Mesendoderm (in vitro differentiated cells): ENCODE measurements at regions not wholly inside any gene's neighbourhood (a gene's known extent, or its start where the extent isn't known, plus 50 kb on each side); places are given as distances from the start of the nearest gene placed in this dataset.
A peak's percentile ranks its signal among the peaks of the same experiment; 100 is the strongest.

ENCODE experiments used
- DNase-seq: peaks from one replicate; pipeline ENCODE4 v3.0.0; 2013
- H2AK5ac ChIP-seq: 2 replicates; pipeline ENCODE4 v1.6.1; 2013; ENCODE audit warnings: low read length, inconsistent platforms
- H2BK120ac ChIP-seq: 2 replicates; pipeline ENCODE4 v1.6.1; 2013; ENCODE audit warnings: low read depth, mild to moderate bottlenecking, low read length, moderate library complexity, mixed read lengths
- H2BK15ac ChIP-seq: replicated peaks from 2 replicates; pipeline ENCODE4 v1.6.1; 2013; ENCODE audit warnings: low read depth, mild to moderate bottlenecking, moderate library complexity
- H2BK5ac ChIP-seq: 2 replicates; pipeline ENCODE4 v1.6.1; 2013; ENCODE audit warnings: low read length, inconsistent platforms
- H3K18ac ChIP-seq: 2 replicates; pipeline ENCODE4 v1.6.1; 2013; ENCODE audit warnings: mild to moderate bottlenecking, low read length, mixed read lengths
- H3K23ac ChIP-seq: one replicate; pipeline ENCODE4 v1.6.1; 2013; ENCODE audit warnings: low read length
- H3K27ac ChIP-seq: 2 replicates; pipeline ENCODE4 v1.5.1; 2013; ENCODE audit warnings: low read depth, mild to moderate bottlenecking, inconsistent platforms, low read length, moderate library complexity
- H3K27me3 ChIP-seq: 2 replicates; pipeline ENCODE4 v1.6.1; 2013; ENCODE audit warnings: low read length, control low read depth, mild to moderate bottlenecking, inconsistent platforms; ENCODE audit not compliant: insufficient read depth, poor library complexity
- H3K36me3 ChIP-seq: 2 replicates; pipeline ENCODE4 v1.6.1; 2013; ENCODE audit warnings: low read length, inconsistent platforms; ENCODE audit not compliant: control insufficient read depth, insufficient read depth
- H3K4ac ChIP-seq: one replicate; pipeline ENCODE4 v1.6.1; 2013; ENCODE audit warnings: low read depth, mild to moderate bottlenecking, low read length, moderate library complexity
- H3K4me1 ChIP-seq: 2 replicates; pipeline ENCODE4 v1.6.1; 2013; ENCODE audit warnings: low read depth, low read length, inconsistent platforms; ENCODE audit not compliant: control insufficient read depth
- H3K4me2 ChIP-seq: 2 replicates; pipeline ENCODE4 v1.6.1; 2013; ENCODE audit warnings: low read length
- H3K4me3 ChIP-seq: 2 replicates; pipeline ENCODE4 v1.5.1; 2013; ENCODE audit warnings: mild to moderate bottlenecking, low read length
- H3K56ac ChIP-seq: one replicate; pipeline ENCODE4 v1.6.1; 2013; ENCODE audit warnings: low read length
- H3K79me1 ChIP-seq: 2 replicates; pipeline ENCODE4 v1.6.1; 2013; ENCODE audit warnings: low read length, inconsistent platforms
- H3K79me2 ChIP-seq: 2 replicates; pipeline ENCODE4 v1.6.1; 2013; ENCODE audit warnings: mild to moderate bottlenecking, low read length; ENCODE audit not compliant: control insufficient read depth, insufficient read depth
- H3K9ac ChIP-seq: 2 replicates; pipeline ENCODE4 v1.6.1; 2013; ENCODE audit warnings: low read length, inconsistent platforms
- H4K5ac ChIP-seq: one replicate; pipeline ENCODE4 v1.6.1; 2013; ENCODE audit warnings: low read length
- H4K8ac ChIP-seq: one replicate; pipeline ENCODE4 v1.6.1; 2013; ENCODE audit warnings: low read depth, mild to moderate bottlenecking, control low read depth, low read length, moderate library complexity
- WGBS: extraction: QIAGEN DNeasy Blood & Tissue Kit; methylation state at CpG from one replicate; pipeline ENCODE4 v1.1.7; 2013; ENCODE audit warnings: low lambda C conversion rate, missing lambda C conversion rate; ENCODE audit not compliant: insufficient coverage; ENCODE audit errors: extremely low coverage; 5-methylcytosine and 5-hydroxymethylcytosine counted together

- H4K8ac ChIP-seq = no peak overlapping the region
- no peak overlapping the region for H2AK5ac ChIP-seq
- peak overlapping the region; percentile 6 for H3K18ac ChIP-seq
- no peak overlapping the region for H3K4me2 ChIP-seq
- no peaks in the 10 kb centered on the region for H3K27me3 ChIP-seq
- no peaks in the 10 kb centered on the region for H3K36me3 ChIP-seq
- H3K79me1 ChIP-seq = no peaks in the 10 kb centered on the region
- no peak overlapping the region for H3K4ac ChIP-seq
- no peak overlapping the region for H4K5ac ChIP-seq
- no peaks in the 10 kb centered on the region for H3K79me2 ChIP-seq
- no peak overlapping the region for H3K9ac ChIP-seq
- H3K23ac ChIP-seq = no peak overlapping the region
- DNase-seq = peak; percentile 73
- peak overlapping the region; percentile 6 for H3K56ac ChIP-seq
- no peak overlapping the region for H2BK5ac ChIP-seq
- H3K4me3 ChIP-seq = no peak overlapping the region
- H3K4me1 ChIP-seq = no peaks in the 10 kb centered on the region
- H2BK120ac ChIP-seq = no peak overlapping the region
- WGBS = no CpG with 5 or more reads among the region's 15 CpGs
- no peak overlapping the region for H3K27ac ChIP-seq
- no peak overlapping the region for H2BK15ac ChIP-seq
Measured at GRCh38 chr3:194040516-194041273, 95.3 kb upstream of the HES1 start.

GRCh38 chr3:194042927-194043326 lies 93.0 kb upstream of the HES1 start:
- Histone ChIP-seq H3K27ac (no peak overlapping the region), H3K9ac (no peak overlapping the region), H4K5ac (no peak overlapping the region), H3K4me3 (no peak overlapping the region), H3K36me3 (no peaks in the 10 kb centered on the region), H3K4me1 (no peaks in the 10 kb centered on the region), H4K8ac (no peak overlapping the region), H3K4ac (no peak overlapping the region), H3K18ac (no peak overlapping the region), H3K27me3 (no peaks in the 10 kb centered on the region), H2BK5ac (no peak overlapping the region), H2AK5ac (no peak overlapping the region), H2BK120ac (no peak overlapping the region), H2BK15ac (no peak overlapping the region), H3K56ac (no peak overlapping the region), H3K23ac (no peak overlapping the region), H3K79me2 (no peaks in the 10 kb centered on the region), H3K79me1 (no peaks in the 10 kb centered on the region), H3K4me2 (no peak overlapping the region)
- DNase-seq = no peak
- WGBS = no CpG with 5 or more reads among the region's 5 CpGs

- Histone ChIP-seq H2BK15ac (no peak overlapping the region), H3K56ac (no peak overlapping the region), H3K4ac (no peak overlapping the region), H2AK5ac (no peak overlapping the region), H3K18ac (no peak overlapping the region), H3K4me3 (no peak overlapping the region), H3K23ac (no peak overlapping the region), H4K5ac (no peak overlapping the region), H3K79me1 (no peaks in the 10 kb centered on the region), H3K36me3 (no peaks in the 10 kb centered on the region), H3K4me1 (no peaks in the 10 kb centered on the region), H3K4me2 (no peak overlapping the region), H2BK5ac (no peak overlapping the region), H3K27ac (no peak overlapping the region), H2BK120ac (no peak overlapping the region), H3K27me3 (no peaks in the 10 kb centered on the region), H3K9ac (no peak overlapping the region), H4K8ac (no peak overlapping the region), H3K79me2 (no peaks in the 10 kb centered on the region)
- WGBS = no CpG with 5 or more reads among the region's 3 CpGs
- DNase-seq = peak; percentile 42
Measured at GRCh38 chr3:194043516-194043915, 92.4 kb upstream of the HES1 start.

- WGBS = no CpG with 5 or more reads among the region's 1 CpG
- Histone ChIP-seq H3K18ac (no peak overlapping the region), H4K8ac (no peak overlapping the region), H3K36me3 (no peaks in the 10 kb centered on the region), H3K79me1 (no peaks in the 10 kb centered on the region), H2AK5ac (no peak overlapping the region), H3K9ac (no peak overlapping the region), H2BK5ac (no peak overlapping the region), H3K4me1 (no peaks in the 10 kb centered on the region), H3K79me2 (no peaks in the 10 kb centered on the region), H3K27ac (no peak overlapping the region), H3K23ac (no peak overlapping the region), H3K4me3 (no peak overlapping the region), H2BK15ac (no peak overlapping the region), H3K4me2 (no peak overlapping the region), H4K5ac (no peak overlapping the region), H3K27me3 (no peaks in the 10 kb centered on the region), H3K4ac (no peak overlapping the region), H2BK120ac (no peak overlapping the region), H3K56ac (no peak overlapping the region)
- DNase-seq = no peak
Measured at GRCh38 chr3:194045289-194045688, 90.7 kb upstream of the HES1 start.

- Histone ChIP-seq H3K79me1 (no peaks in the 10 kb centered on the region), H3K79me2 (no peaks in the 10 kb centered on the region)
- WGBS = no CpG with 5 or more reads among the region's 2 CpGs
Measured at GRCh38 chr3:194045919-194046318, 90.0 kb upstream of the HES1 start.

GRCh38 chr3:194046531-194046930 lies 89.4 kb upstream of the HES1 start:
- Histone ChIP-seq H4K5ac (no peak overlapping the region), H3K23ac (no peak overlapping the region), H3K4me1 (no peaks in the 10 kb centered on the region), H3K4ac (no peak overlapping the region), H2AK5ac (no peak overlapping the region), H2BK15ac (no peak overlapping the region), H3K79me2 (no peaks in the 10 kb centered on the region), H3K18ac (no peak overlapping the region), H3K27ac (no peak overlapping the region), H3K36me3 (no peaks in the 10 kb centered on the region), H3K27me3 (no peaks in the 10 kb centered on the region), H2BK5ac (no peak overlapping the region), H3K4me3 (no peak overlapping the region), H3K9ac (no peak overlapping the region), H3K79me1 (no peaks in the 10 kb centered on the region), H4K8ac (no peak overlapping the region), H2BK120ac (no peak overlapping the region), H3K4me2 (no peak overlapping the region), H3K56ac (no peak overlapping the region)
- DNase-seq = no peak
- WGBS = no CpG with 5 or more reads among the region's 1 CpG

More at GRCh38 chr3:194045919-194046318, 90.0 kb upstream of the HES1 start:
- Histone ChIP-seq H3K4me2 (no peak overlapping the region), H2BK5ac (no peak overlapping the region), H3K27ac (no peak overlapping the region), H4K8ac (no peak overlapping the region), H3K56ac (no peak overlapping the region), H2BK120ac (no peak overlapping the region), H4K5ac (no peak overlapping the region), H3K4me3 (no peak overlapping the region), H2AK5ac (no peak overlapping the region), H3K36me3 (no peaks in the 10 kb centered on the region), H3K23ac (no peak overlapping the region), H3K18ac (no peak overlapping the region), H2BK15ac (no peak overlapping the region), H3K4me1 (no peaks in the 10 kb centered on the region), H3K27me3 (no peaks in the 10 kb centered on the region), H3K9ac (no peak overlapping the region), H3K4ac (no peak overlapping the region)
- no peak for DNase-seq
